ENCODE measurements at regions not wholly inside any gene's neighbourhood (a gene's known extent, or its start where the extent isn't known, plus 50 kb on each side); places are given as distances from the start of the nearest gene placed in this dataset.

DNA sequence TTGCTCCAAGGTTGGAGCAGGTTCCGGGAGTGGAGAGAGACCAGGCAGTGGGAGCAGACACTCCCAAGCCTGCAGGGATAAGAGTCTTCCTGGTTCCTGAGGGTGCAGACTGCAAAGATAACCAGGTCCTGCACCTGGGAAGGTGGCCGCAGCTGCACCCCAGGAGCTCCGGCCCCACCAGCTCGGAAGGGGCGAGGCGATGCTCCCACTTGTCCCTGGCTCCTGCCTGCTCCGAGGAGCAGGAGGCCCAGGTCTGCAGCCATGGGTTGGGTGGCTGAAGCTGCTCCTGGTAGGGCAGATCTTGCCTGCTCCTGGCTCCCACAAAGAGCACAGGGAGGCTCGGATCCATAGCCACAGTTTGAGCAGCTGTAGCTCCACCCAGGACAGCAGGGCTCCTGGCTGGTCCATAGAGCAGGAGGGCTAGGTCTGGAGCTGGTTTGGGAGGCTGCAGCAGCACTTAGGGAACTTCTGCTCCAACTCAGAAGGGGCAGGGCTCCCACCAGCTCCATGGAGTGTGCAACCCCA is 251.6 kb upstream of the GPC6 start:
- TF ChIP-seq, protein P1, sequence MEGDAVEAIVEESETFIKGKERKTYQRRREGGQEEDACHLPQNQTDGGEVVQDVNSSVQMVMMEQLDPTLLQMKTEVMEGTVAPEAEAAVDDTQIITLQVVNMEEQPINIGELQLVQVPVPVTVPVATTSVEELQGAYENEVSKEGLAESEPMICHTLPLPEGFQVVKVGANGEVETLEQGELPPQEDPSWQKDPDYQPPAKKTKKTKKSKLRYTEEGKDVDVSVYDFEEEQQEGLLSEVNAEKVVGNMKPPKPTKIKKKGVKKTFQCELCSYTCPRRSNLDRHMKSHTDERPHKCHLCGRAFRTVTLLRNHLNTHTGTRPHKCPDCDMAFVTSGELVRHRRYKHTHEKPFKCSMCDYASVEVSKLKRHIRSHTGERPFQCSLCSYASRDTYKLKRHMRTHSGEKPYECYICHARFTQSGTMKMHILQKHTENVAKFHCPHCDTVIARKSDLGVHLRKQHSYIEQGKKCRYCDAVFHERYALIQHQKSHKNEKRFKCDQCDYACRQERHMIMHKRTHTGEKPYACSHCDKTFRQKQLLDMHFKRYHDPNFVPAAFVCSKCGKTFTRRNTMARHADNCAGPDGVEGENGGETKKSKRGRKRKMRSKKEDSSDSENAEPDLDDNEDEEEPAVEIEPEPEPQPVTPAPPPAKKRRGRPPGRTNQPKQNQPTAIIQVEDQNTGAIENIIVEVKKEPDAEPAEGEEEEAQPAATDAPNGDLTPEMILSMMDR (IDR thresholded peaks at IDR 0.05; ENCODE audit: control insufficient read depth, extremely low read depth, insufficient read depth) = no peak
- H3K4me3 ChIP-seq (ENCODE audit: low read depth, low read length) = no peak overlapping the region
- no peak for DNase-seq (ENCODE audit: low read depth)

DNA sequence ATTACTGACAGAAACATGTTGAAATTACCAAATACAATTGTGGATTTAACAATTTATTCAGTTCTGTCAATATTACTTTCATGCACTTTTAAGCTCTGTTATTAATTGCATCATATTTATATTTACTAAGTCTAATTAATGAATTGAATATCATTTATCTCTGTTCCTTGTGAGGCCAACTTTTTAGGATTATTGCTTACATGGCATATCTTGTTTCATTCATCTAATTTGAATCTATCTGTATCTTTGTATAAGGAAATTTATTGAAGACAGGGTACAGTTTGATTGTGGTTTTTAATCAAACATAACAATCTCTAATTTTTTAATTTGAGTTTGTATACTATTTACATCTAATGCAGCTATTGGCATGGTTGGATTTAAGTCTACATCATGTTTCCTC is 249.9 kb upstream of the GPC6 start:
- no peak overlapping the region for H3K4me3 ChIP-seq (ENCODE audit: low read depth, low read length)
- no peak for DNase-seq (ENCODE audit: low read depth)
- TF ChIP-seq, protein P1 (IDR thresholded peaks at IDR 0.05; ENCODE audit: control insufficient read depth, extremely low read depth, insufficient read depth) = no peak

DNA sequence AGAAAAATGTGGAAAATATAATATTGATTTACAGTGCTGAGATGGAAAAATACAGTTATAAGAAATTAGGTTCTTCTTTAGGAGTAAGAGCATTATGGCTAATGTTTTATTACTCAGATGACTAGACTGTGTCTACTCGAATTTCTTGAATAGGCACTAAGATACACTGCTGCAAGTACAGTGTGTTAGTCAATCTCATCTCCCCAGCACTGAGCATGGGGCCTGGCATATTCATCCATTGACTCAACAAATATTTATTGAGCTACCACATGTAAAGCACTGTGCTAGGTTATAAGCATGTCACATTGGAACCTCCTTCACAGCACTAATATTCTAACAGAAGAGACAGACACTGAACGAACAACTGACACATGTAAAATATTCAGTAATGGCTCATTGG is 242.5 kb upstream of the GPC6 start:
- no peak for DNase-seq (ENCODE audit: low read depth)
- H3K4me3 ChIP-seq (ENCODE audit: low read depth, low read length) = no peak overlapping the region
- TF ChIP-seq, protein P1 (IDR thresholded peaks at IDR 0.05; ENCODE audit: control insufficient read depth, extremely low read depth, insufficient read depth) = no peak

DNA sequence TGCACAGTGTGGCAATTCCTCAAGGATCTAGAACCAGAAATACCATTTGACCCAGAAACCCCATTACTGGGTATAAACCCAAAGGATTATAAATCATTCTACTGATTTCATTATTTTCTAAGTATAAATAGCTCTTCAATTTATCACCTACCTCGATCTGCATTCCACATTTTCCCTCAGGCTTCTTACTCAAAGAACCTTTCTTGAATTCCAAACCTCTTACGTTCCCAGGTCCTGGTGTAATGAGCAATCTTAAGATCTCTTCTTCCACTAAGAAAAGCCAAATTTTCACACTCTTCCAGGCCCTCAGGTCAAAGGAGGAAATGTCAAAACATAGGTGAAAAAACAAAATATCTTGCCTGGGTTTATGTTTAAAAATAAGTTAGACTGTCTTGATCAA is 237.3 kb upstream of the GPC6 start:
- no peak overlapping the region for H3K4me3 ChIP-seq (ENCODE audit: low read depth, low read length)
- TF ChIP-seq, protein P1 (IDR thresholded peaks at IDR 0.05; ENCODE audit: control insufficient read depth, extremely low read depth, insufficient read depth) = no peak
- DNase-seq (ENCODE audit: low read depth) = no peak

DNA sequence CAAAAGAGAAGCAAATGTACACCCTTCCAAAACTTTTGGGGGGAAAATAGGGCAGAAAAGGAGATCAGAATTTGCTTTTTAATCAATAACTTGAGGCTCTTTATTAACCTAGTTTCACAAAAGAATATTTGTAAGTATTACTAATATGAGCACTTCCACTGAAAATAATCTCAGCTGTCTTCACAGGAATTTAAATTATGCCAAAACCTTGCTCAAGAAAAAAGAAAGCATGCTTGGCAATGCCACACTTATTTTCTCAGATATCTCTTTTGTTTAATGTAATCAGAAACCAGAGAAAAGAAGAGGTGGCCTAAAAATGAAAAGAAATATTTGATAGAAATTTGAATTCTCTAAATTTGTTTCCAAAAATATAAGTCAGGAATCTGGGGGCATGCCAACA is 234.9 kb upstream of the GPC6 start:
- TF ChIP-seq, protein P1 (IDR thresholded peaks at IDR 0.05; ENCODE audit: control insufficient read depth, extremely low read depth, insufficient read depth) = no peak
- H3K4me3 ChIP-seq (ENCODE audit: low read depth, low read length) = no peak overlapping the region
- no peak for DNase-seq (ENCODE audit: low read depth)

DNA sequence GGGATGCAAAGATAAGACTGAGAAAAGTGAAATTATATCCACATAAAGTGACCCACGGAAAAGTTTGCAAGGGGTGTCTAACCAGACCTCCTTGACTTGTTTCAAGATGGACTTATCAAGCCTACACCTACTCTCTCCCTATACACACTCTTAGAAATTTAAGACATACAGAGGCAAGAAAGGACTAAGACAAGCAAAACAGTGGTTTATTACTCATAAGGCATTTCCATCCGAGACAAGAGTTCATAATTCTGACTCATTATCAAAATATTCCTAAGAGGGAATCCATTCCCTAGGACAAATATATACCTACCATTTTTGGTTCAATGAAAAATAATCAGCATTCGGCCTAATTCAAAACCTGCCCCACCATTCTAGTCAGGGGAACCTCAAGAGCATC is 232.6 kb upstream of the GPC6 start:
- no peak for DNase-seq (ENCODE audit: low read depth)
- TF ChIP-seq, protein P1 (IDR thresholded peaks at IDR 0.05; ENCODE audit: control insufficient read depth, extremely low read depth, insufficient read depth) = no peak
- H3K4me3 ChIP-seq (ENCODE audit: low read depth, low read length) = no peak overlapping the region

DNA sequence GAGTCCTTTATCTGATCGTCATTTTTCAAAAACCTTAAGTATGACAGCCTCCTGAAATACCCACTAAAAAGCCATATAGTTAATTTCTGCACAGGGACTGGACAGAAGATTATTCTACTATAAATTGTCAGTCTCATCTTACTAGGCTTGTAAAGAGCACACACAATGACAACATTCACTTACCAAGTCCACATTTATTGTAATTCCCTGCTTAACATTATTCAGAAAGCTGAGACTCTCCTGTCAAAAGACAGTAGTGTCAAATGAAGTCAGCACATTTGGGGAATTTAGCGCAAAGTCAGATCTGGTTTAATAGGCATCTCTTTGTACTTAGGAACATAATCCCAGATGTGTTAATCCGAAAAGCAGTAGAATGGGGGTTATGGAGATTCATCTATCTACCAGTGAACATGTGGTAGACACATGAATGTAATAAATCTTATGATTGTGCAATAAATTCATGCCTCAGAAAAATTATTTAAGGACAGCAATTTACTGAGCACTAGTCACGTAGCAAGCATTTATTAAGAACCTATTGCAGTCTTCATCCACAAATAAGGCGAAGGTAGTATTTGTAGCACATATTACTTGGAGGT is 224.6 kb upstream of the GPC6 start:
- TF ChIP-seq, protein P1 (IDR thresholded peaks at IDR 0.05; ENCODE audit: control insufficient read depth, extremely low read depth, insufficient read depth) = no peak
- H3K4me3 ChIP-seq (ENCODE audit: low read depth, low read length) = no peak overlapping the region
- no peak for DNase-seq (ENCODE audit: low read depth)

All from LNCaP clone FGC (cell line).